GM23338 (cell line): ENCODE measurements at regions not wholly inside any gene's neighbourhood (a gene's known extent, or its start where the extent isn't known, plus 50 kb on each side); places are given as distances from the start of the nearest gene placed in this dataset.

Source experiments
- CREB1 ChIP-seq: fragments of 250-450 bp; sonication (Bioruptor Pico); IDR thresholded peaks from 2 replicates; pipeline ENCODE4 v1.5.0; 2020; ENCODE audit warnings: low read depth, mild to moderate bottlenecking, moderate library complexity
- NANOG ChIP-seq: IDR thresholded peaks from 2 replicates; pipeline ENCODE4 v1.6.1; 2016; ENCODE audit warnings: antibody characterized with exemption, borderline replicate concordance
- ZNF331 ChIP-seq: fragments of 250-450 bp; sonication (Bioruptor Pico); IDR thresholded peaks from 2 replicates; pipeline ENCODE4 v1.5.0; 2020; ENCODE audit warnings: low read depth, mild to moderate bottlenecking, moderate library complexity
- TF ChIP-seq, protein P1 (sequence below): fragments of 250-450 bp; sonication (Bioruptor Pico); IDR thresholded peaks from 2 replicates; pipeline ENCODE4 v1.5.0; 2020; ENCODE audit warnings: mild to moderate bottlenecking, moderate library complexity
- TF ChIP-seq, protein P2 (sequence below), 2 experiments: fragments of 200-600 bp in 1 of 2; sonication (generic) in 1 of 2; conservative IDR thresholded peaks; 2 replicates each; pipeline versions ENCODE4 v1.5.1 to v1.6.1; 2016 to 2017; ENCODE audit warnings: antibody characterized with exemption in 2 of 2, low read depth in 2 of 2, mild to moderate bottlenecking in 2 of 2, moderate library complexity in 1 of 2
- TF ChIP-seq, protein P3 (sequence below): IDR thresholded peaks from one replicate; pipeline ENCODE4 v1.6.1; 2018; ENCODE audit warnings: antibody characterized with exemption; ENCODE audit not compliant: unreplicated experiment

DNA sequence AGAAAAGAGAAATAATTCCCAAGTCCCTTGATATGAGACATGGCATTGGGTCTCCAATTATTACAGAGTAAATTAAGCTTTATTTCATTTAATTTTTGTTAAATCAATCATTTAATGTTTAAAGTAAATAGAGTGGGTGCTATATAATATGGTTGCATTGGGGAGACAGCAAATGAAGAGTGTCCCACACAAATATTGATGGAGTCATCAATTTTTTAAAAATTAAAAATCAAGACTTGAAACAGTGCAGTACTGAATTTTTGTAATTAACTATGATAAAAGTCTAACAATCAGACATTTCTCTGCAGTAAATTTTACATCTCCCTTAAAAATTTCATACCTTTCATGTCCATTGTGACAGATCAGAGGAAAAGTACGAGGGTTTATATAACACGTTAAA lies 193.9 kb upstream of the ID4 start (continued):
- TF ChIP-seq, protein P1, sequence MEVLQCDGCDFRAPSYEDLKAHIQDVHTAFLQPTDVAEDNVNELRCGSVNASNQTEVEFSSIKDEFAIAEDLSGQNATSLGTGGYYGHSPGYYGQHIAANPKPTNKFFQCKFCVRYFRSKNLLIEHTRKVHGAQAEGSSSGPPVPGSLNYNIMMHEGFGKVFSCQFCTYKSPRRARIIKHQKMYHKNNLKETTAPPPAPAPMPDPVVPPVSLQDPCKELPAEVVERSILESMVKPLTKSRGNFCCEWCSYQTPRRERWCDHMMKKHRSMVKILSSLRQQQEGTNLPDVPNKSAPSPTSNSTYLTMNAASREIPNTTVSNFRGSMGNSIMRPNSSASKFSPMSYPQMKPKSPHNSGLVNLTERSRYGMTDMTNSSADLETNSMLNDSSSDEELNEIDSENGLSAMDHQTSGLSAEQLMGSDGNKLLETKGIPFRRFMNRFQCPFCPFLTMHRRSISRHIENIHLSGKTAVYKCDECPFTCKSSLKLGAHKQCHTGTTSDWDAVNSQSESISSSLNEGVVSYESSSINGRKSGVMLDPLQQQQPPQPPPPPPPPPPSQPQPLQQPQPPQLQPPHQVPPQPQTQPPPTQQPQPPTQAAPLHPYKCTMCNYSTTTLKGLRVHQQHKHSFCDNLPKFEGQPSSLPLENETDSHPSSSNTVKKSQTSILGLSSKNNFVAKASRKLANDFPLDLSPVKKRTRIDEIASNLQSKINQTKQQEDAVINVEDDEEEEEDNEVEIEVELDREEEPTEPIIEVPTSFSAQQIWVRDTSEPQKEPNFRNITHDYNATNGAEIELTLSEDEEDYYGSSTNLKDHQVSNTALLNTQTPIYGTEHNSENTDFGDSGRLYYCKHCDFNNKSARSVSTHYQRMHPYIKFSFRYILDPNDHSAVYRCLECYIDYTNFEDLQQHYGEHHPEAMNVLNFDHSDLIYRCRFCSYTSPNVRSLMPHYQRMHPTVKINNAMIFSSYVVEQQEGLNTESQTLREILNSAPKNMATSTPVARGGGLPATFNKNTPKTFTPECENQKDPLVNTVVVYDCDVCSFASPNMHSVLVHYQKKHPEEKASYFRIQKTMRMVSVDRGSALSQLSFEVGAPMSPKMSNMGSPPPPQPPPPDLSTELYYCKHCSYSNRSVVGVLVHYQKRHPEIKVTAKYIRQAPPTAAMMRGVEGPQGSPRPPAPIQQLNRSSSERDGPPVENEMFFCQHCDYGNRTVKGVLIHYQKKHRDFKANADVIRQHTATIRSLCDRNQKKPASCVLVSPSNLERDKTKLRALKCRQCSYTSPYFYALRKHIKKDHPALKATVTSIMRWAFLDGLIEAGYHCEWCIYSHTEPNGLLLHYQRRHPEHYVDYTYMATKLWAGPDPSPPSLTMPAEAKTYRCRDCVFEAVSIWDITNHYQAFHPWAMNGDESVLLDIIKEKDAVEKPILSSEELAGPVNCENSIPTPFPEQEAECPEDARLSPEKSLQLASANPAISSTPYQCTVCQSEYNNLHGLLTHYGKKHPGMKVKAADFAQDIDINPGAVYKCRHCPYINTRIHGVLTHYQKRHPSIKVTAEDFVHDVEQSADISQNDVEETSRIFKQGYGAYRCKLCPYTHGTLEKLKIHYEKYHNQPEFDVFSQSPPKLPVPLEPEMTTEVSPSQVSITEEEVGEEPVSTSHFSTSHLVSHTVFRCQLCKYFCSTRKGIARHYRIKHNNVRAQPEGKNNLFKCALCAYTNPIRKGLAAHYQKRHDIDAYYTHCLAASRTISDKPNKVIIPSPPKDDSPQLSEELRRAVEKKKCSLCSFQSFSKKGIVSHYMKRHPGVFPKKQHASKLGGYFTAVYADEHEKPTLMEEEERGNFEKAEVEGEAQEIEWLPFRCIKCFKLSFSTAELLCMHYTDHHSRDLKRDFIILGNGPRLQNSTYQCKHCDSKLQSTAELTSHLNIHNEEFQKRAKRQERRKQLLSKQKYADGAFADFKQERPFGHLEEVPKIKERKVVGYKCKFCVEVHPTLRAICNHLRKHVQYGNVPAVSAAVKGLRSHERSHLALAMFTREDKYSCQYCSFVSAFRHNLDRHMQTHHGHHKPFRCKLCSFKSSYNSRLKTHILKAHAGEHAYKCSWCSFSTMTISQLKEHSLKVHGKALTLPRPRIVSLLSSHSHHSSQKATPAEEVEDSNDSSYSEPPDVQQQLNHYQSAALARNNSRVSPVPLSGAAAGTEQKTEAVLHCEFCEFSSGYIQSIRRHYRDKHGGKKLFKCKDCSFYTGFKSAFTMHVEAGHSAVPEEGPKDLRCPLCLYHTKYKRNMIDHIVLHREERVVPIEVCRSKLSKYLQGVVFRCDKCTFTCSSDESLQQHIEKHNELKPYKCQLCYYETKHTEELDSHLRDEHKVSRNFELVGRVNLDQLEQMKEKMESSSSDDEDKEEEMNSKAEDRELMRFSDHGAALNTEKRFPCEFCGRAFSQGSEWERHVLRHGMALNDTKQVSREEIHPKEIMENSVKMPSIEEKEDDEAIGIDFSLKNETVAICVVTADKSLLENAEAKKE (CRISPR knock-in tag), result no peak
- TF ChIP-seq ZNF331 (CRISPR knock-in tag) (no peak), NANOG (no peak), CREB1 (no peak)
- TF ChIP-seq, protein P2, sequence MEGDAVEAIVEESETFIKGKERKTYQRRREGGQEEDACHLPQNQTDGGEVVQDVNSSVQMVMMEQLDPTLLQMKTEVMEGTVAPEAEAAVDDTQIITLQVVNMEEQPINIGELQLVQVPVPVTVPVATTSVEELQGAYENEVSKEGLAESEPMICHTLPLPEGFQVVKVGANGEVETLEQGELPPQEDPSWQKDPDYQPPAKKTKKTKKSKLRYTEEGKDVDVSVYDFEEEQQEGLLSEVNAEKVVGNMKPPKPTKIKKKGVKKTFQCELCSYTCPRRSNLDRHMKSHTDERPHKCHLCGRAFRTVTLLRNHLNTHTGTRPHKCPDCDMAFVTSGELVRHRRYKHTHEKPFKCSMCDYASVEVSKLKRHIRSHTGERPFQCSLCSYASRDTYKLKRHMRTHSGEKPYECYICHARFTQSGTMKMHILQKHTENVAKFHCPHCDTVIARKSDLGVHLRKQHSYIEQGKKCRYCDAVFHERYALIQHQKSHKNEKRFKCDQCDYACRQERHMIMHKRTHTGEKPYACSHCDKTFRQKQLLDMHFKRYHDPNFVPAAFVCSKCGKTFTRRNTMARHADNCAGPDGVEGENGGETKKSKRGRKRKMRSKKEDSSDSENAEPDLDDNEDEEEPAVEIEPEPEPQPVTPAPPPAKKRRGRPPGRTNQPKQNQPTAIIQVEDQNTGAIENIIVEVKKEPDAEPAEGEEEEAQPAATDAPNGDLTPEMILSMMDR (conservative IDR thresholded peaks at IDR 0.05; ENCODE audit: low read depth in 2 of 2), result no peak
- TF ChIP-seq, protein P3, sequence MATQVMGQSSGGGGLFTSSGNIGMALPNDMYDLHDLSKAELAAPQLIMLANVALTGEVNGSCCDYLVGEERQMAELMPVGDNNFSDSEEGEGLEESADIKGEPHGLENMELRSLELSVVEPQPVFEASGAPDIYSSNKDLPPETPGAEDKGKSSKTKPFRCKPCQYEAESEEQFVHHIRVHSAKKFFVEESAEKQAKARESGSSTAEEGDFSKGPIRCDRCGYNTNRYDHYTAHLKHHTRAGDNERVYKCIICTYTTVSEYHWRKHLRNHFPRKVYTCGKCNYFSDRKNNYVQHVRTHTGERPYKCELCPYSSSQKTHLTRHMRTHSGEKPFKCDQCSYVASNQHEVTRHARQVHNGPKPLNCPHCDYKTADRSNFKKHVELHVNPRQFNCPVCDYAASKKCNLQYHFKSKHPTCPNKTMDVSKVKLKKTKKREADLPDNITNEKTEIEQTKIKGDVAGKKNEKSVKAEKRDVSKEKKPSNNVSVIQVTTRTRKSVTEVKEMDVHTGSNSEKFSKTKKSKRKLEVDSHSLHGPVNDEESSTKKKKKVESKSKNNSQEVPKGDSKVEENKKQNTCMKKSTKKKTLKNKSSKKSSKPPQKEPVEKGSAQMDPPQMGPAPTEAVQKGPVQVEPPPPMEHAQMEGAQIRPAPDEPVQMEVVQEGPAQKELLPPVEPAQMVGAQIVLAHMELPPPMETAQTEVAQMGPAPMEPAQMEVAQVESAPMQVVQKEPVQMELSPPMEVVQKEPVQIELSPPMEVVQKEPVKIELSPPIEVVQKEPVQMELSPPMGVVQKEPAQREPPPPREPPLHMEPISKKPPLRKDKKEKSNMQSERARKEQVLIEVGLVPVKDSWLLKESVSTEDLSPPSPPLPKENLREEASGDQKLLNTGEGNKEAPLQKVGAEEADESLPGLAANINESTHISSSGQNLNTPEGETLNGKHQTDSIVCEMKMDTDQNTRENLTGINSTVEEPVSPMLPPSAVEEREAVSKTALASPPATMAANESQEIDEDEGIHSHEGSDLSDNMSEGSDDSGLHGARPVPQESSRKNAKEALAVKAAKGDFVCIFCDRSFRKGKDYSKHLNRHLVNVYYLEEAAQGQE, result no peak
